ENCODE measurements at regions not wholly inside any gene's neighbourhood (a gene's known extent, or its start where the extent isn't known, plus 50 kb on each side); places are given as distances from the start of the nearest gene placed in this dataset.

DNA sequence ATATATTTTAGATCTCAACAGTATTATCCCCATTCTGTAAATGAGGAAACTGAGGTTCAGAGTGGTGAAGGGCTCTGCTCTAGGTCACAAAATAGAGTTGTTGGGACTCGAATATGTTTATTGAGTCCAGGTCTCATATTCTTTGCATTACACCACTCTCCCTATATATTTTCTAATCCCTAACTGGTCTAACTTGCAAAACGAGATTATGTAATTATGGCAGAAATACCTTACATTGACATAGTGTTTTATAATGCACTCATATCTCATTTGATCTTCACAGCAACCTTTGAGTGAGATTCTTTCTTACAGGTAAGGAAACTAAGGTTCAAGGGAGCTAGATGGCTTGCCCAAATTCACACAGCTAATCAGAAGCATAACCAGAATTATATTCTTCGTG lies 106.9 kb upstream of the LRIG3 start:
- WGBS, 4 donors = 61 to 74% (median 67%) methylated on average over 3 of the region's 3 CpGs
- DNase-seq = no peak
- H3K27me3 ChIP-seq = no peaks in the 10 kb centered on the region
- no peaks in the 10 kb centered on the region for H3K9me3 ChIP-seq (replicated peaks in 1 of 3)
- no peak overlapping the region for H3K4me3 ChIP-seq
- H3K4me1 ChIP-seq (replicated peaks in 1 of 2) = no peaks in the 10 kb centered on the region
- TF ChIP-seq POLR2A (IDR thresholded peaks at IDR 0.05) (no peak), CTCF (IDR thresholded peaks at IDR 0.05) (no peak)
- H3K36me3 ChIP-seq (replicated peaks in 1 of 2) = no peaks in the 10 kb centered on the region
- no peak overlapping the region for H3K27ac ChIP-seq
- intact Hi-C loops (cut with DNase I) = no loop called here

GRCh38 chr12:59023861-59024424 lies 103.6 kb upstream of the LRIG3 start:
- Histone ChIP-seq H3K27me3 (no peaks in the 10 kb centered on the region), H3K9me3 (replicated peaks in 1 of 3) (no peaks in the 10 kb centered on the region), H3K36me3 (replicated peaks in 1 of 2) (no peaks in the 10 kb centered on the region), H3K27ac (no peak overlapping the region), H3K4me1 (replicated peaks in 1 of 2) (no peaks in the 10 kb centered on the region), H3K4me3 (no peak overlapping the region)
- WGBS, 4 donors = 59 to 73% (median 67%) methylated on average over 4 of the region's 4 CpGs
- DNase-seq = no peak
- intact Hi-C loops (cut with DNase I) = no loop called here
- no peak for TF ChIP-seq POLR2A (IDR thresholded peaks at IDR 0.05)
- no peak for TF ChIP-seq CTCF (IDR thresholded peaks at IDR 0.05)

DNA sequence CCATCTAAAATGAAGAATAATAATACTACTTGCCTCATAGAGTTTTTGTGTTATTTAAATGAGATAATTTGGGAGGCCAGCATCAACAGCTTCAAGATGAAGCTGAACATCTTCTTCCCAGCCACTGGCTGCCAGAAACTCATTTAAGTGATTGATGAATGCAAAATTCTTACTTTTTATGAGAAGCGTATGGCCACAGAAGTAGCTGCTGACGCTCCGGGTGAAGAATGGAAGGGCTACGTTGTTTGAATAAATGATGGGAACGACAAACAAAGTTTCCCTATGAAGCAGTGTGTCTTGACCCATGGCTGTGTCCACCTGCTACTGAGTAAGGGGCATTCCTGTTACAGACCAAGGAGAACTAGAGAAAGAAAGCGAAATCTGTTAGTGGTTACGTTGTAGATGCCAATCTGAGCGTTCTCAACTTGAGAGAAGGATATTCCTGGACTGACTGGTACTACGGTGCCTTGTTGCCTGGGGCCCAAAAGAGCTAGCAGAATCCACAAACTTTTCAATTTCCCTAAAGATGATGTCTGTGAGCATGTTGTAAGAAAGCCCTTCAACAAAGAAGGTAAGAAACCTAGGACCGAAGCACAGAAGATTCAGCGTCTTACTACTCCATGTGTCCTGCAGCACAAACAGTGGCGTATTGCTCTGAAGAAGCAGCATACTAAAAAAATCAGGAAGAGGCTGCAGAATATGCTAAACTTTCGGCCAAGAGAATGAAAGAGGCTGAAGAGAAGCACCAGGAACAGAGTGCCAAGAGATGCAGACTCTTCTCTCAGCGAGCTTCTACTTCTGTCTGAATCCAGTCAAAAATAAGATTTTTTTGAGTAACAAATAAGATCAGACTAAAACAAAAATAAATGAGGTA lies 100.0 kb upstream of the LRIG3 start:
- WGBS, 4 donors = 84 to 91% (median 85%) methylated on average over 14 of the region's 14 CpGs
- intact Hi-C loops (cut with DNase I) = no loop called here
- no peaks in the 10 kb centered on the region for H3K9me3 ChIP-seq (replicated peaks in 1 of 3)
- no peak overlapping the region for H3K4me3 ChIP-seq
- H3K27me3 ChIP-seq = no peaks in the 10 kb centered on the region
- DNase-seq = no peak
- no peak overlapping the region for H3K27ac ChIP-seq
- TF ChIP-seq POLR2A (IDR thresholded peaks at IDR 0.05) = no peak
- no peak for TF ChIP-seq CTCF (IDR thresholded peaks at IDR 0.05)
- H3K4me1 ChIP-seq (replicated peaks in 1 of 2) = no peaks in the 10 kb centered on the region
- H3K36me3 ChIP-seq (replicated peaks in 1 of 2) = no peaks in the 10 kb centered on the region

- H3K4me3 ChIP-seq = no peak overlapping the region
- H3K36me3 ChIP-seq (replicated peaks in 1 of 2) = no peaks in the 10 kb centered on the region
- 85 to 96% (median 91%) methylated on average over 1 of the region's 1 CpG for WGBS, 4 donors
- H3K4me1 ChIP-seq (replicated peaks in 1 of 2) = no peaks in the 10 kb centered on the region
- H3K9me3 ChIP-seq (replicated peaks in 1 of 3) = no peaks in the 10 kb centered on the region
- no peaks in the 10 kb centered on the region for H3K27me3 ChIP-seq
- intact Hi-C loops (cut with DNase I) = no loop called here
- H3K27ac ChIP-seq = no peak overlapping the region
- DNase-seq = no peak
- TF ChIP-seq POLR2A (IDR thresholded peaks at IDR 0.05) (no peak), CTCF (IDR thresholded peaks at IDR 0.05) (no peak)
These were observed 94.6 kb upstream of the LRIG3 start for GRCh38 chr12:59014885-59015284.
